Sigmoid colon (tissue), 6 donors: ENCODE measurements at regions not wholly inside any gene's neighbourhood (a gene's known extent, or its start where the extent isn't known, plus 50 kb on each side); places are given as distances from the start of the nearest gene placed in this dataset.

ENCODE experiments used
- DNase-seq: peaks from one replicate; pipeline ENCODE4 v3.0.0-alpha.2; 2019
- H3K27ac ChIP-seq, 4 donors: fragments of 200-600 bp; sonication (generic); one replicate each; pipeline ENCODE4 v1.5.1; 2016 to 2019; ENCODE audit warnings: mild to moderate bottlenecking in 1 of 4
- H3K27me3 ChIP-seq, 3 donors: fragments of 200-600 bp; sonication (generic); one replicate each; pipeline ENCODE4 v1.5.1; 2019; ENCODE audit warnings: mild to moderate bottlenecking in 1 of 3
- H3K36me3 ChIP-seq, 4 donors: fragments of 200-600 bp; sonication (generic); one replicate each; pipeline ENCODE4 v1.5.1; 2016 to 2019
- H3K4me1 ChIP-seq, 4 donors: fragments of 200-600 bp; sonication (generic); one replicate each; pipeline ENCODE4 v1.5.1; 2017 to 2019
- H3K4me3 ChIP-seq, 4 donors: fragments of 200-600 bp; sonication (generic); one replicate each; pipeline ENCODE4 v1.5.1; 2017 to 2019; ENCODE audit warnings: mild to moderate bottlenecking in 2 of 4, moderate library complexity in 1 of 4
- H3K9me3 ChIP-seq, 4 donors: fragments of 200-600 bp in 3 of 4; sonication (generic) in 3 of 4; one replicate each; pipeline versions ENCODE4 v1.5.1 to v1.6.1; 2013 to 2019
- CTCF ChIP-seq, 4 experiments: fragments of 450-650 bp in 3 of 4; fragments of 200-600 bp in 1 of 4; IDR thresholded peaks; one replicate each; pipeline ENCODE4 v1.5.1; 2016 to 2019; ENCODE audit warnings: antibody characterized with exemption in 4 of 4, mild to moderate bottlenecking in 3 of 4, moderate library complexity in 2 of 4
- EP300 ChIP-seq, 4 donors: sonication (generic); formaldehyde crosslinking; IDR thresholded peaks; one replicate each; pipeline ENCODE4 v1.6.1; 2017; ENCODE audit warnings: antibody characterized with exemption in 4 of 4
- POLR2A ChIP-seq, 2 donors: fragments of 450-650 bp; IDR thresholded peaks; one replicate each; pipeline ENCODE4 v1.6.1; 2016; ENCODE audit warnings: antibody characterized with exemption in 2 of 2, mild to moderate bottlenecking in 2 of 2, moderate library complexity in 2 of 2
- POLR2AphosphoS5 ChIP-seq, 4 donors: sonication (generic); formaldehyde crosslinking; IDR thresholded peaks; one replicate each; pipeline ENCODE4 v1.6.1; 2017; ENCODE audit warnings: antibody characterized with exemption in 4 of 4
- WGBS, 2 donors: extraction: QIAGEN DNeasy Blood & Tissue Kit; methylation state at CpG; one replicate each; pipeline ENCODE4 v1.1.7; 2013; 5-methylcytosine and 5-hydroxymethylcytosine counted together
- intact Hi-C: fragments of 100-400 bp; cut with DNase I; formaldehyde crosslinking; loops from one replicate; pipeline ENCODE4 v1.15.1; 2023
- donor health status: healthy with polysubstance abuse.
- donor health status: healthy.

- Histone ChIP-seq H3K27me3 (no peaks in the 10 kb centered on the region), H3K4me3 (no peak overlapping the region), H3K27ac (no peak overlapping the region), H3K4me1 (peaks cover 0 to 11% (median 0%) of the 10 kb centered on the region in 4 donors), H3K9me3 (no peaks in the 10 kb centered on the region), H3K36me3 (no peaks in the 10 kb centered on the region)
- intact Hi-C loops: no loop called here
- no peak for TF ChIP-seq POLR2AphosphoS5 (IDR thresholded peaks at IDR 0.05)
- TF ChIP-seq CTCF (IDR thresholded peaks at IDR 0.05): no peak
- no peak for TF ChIP-seq EP300 (IDR thresholded peaks at IDR 0.05)
- TF ChIP-seq POLR2A (IDR thresholded peaks at IDR 0.05): no peak
- DNase-seq: no peak
- WGBS, 2 donors: 87 to 89% methylated on average over 6 of the region's 6 CpGs
Observed at GRCh38 chr11:11776714-11777113, 65.1 kb upstream of the USP47 start.

GRCh38 chr11:11774928-11775327 is 66.8 kb upstream of the USP47 start:
- H3K27me3 ChIP-seq: no peaks in the 10 kb centered on the region
- no peaks in the 10 kb centered on the region for H3K9me3 ChIP-seq
- peaks cover 0 to 9% (median 0%) of the 10 kb centered on the region in 4 donors for H3K4me1 ChIP-seq
- H3K27ac ChIP-seq: no peak overlapping the region
- H3K4me3 ChIP-seq: no peak overlapping the region
- no peaks in the 10 kb centered on the region for H3K36me3 ChIP-seq
- 88 to 89% methylated on average over 2 of the region's 2 CpGs for WGBS, 2 donors
- TF ChIP-seq POLR2A (IDR thresholded peaks at IDR 0.05) (no peak), EP300 (IDR thresholded peaks at IDR 0.05) (no peak), CTCF (IDR thresholded peaks at IDR 0.05) (no peak), POLR2AphosphoS5 (IDR thresholded peaks at IDR 0.05) (no peak)
- DNase-seq: no peak
- intact Hi-C loops: no loop called here

- intact Hi-C loops: no loop called here
- H3K27ac ChIP-seq: no peak overlapping the region
- TF ChIP-seq POLR2AphosphoS5 (IDR thresholded peaks at IDR 0.05) (no peak), CTCF (IDR thresholded peaks at IDR 0.05) (no peak), EP300 (IDR thresholded peaks at IDR 0.05) (no peak), POLR2A (IDR thresholded peaks at IDR 0.05) (no peak)
- H3K4me3 ChIP-seq: no peak overlapping the region
- DNase-seq: no peak
- no peaks in the 10 kb centered on the region for H3K4me1 ChIP-seq
- WGBS, 2 donors: 36 to 80% methylated on average over 1 of the region's 1 CpG
- H3K9me3 ChIP-seq: no peaks in the 10 kb centered on the region
- no peaks in the 10 kb centered on the region for H3K36me3 ChIP-seq
- H3K27me3 ChIP-seq: no peaks in the 10 kb centered on the region
Observed at GRCh38 chr11:11772865-11773515, 68.8 kb upstream of the USP47 start.

GRCh38 chr11:11770921-11771486 is 70.8 kb upstream of the USP47 start:
- Histone ChIP-seq H3K27ac (no peak overlapping the region), H3K4me1 (no peaks in the 10 kb centered on the region), H3K36me3 (no peaks in the 10 kb centered on the region), H3K27me3 (no peaks in the 10 kb centered on the region), H3K4me3 (no peak overlapping the region), H3K9me3 (no peaks in the 10 kb centered on the region)
- 90 to 91% methylated on average over 3 of the region's 3 CpGs for WGBS, 2 donors
- no peak for DNase-seq
- intact Hi-C loops: no loop called here
- TF ChIP-seq EP300 (IDR thresholded peaks at IDR 0.05): no peak
- TF ChIP-seq POLR2A (IDR thresholded peaks at IDR 0.05): no peak
- no peak for TF ChIP-seq CTCF (IDR thresholded peaks at IDR 0.05)
- no peak for TF ChIP-seq POLR2AphosphoS5 (IDR thresholded peaks at IDR 0.05)

GRCh38 chr11:11770296-11770695 is 71.5 kb upstream of the USP47 start:
- no peaks in the 10 kb centered on the region for H3K9me3 ChIP-seq
- 73 to 78% methylated on average over 1 of the region's 1 CpG for WGBS, 2 donors
- intact Hi-C loops: no loop called here
- H3K27ac ChIP-seq: no peak overlapping the region
- H3K36me3 ChIP-seq: no peaks in the 10 kb centered on the region
- H3K4me3 ChIP-seq: no peak overlapping the region
- DNase-seq: no peak
- H3K27me3 ChIP-seq: no peaks in the 10 kb centered on the region
- no peak for TF ChIP-seq POLR2A (IDR thresholded peaks at IDR 0.05)
- no peak for TF ChIP-seq EP300 (IDR thresholded peaks at IDR 0.05)
- no peak for TF ChIP-seq POLR2AphosphoS5 (IDR thresholded peaks at IDR 0.05)
- TF ChIP-seq CTCF (IDR thresholded peaks at IDR 0.05): no peak
- no peaks in the 10 kb centered on the region for H3K4me1 ChIP-seq
